Stimulated activated CD8-positive, alpha-beta memory T cell treated with anti-CD3 and anti-CD28 coated beads, Interleukin-15, amount 100 ng/mL, for 24 hours (primary cell): ENCODE measurements at regions not wholly inside any gene's neighbourhood (a gene's known extent, or its start where the extent isn't known, plus 50 kb on each side); places are given as distances from the start of the nearest gene placed in this dataset.

Source experiments
- DNase-seq: peaks from one replicate; pipeline ENCODE4 v3.0.0-alpha.2; 2020; ENCODE audit warnings: low read depth

GRCh38 chr1:38111589-38111988 is 65.0 kb upstream of the POU3F1 start:
- DNase-seq = no peak

DNA sequence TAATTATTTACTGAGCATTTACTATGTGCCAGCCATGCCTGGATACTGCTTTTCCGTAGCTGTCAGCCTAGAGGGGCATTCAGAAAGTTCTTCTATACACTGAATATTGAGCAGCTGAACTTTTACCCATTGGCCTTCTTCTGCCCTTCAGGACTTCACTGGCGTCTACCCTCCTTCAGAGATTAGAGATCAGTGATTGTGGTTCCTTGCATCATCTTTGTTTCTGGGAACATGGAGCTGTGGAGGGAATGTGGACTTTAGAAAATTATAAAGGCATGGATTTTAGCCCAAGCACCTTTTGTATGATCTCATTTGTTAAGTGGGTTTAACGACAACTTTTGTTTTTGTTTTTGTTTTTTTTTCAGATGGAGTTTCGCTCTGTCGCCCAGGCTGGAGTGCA is 58.7 kb upstream of the POU3F1 start:
- no peak for DNase-seq

GRCh38 chr1:38102636-38103035 is 56.0 kb upstream of the POU3F1 start:
- DNase-seq = no peak

DNA sequence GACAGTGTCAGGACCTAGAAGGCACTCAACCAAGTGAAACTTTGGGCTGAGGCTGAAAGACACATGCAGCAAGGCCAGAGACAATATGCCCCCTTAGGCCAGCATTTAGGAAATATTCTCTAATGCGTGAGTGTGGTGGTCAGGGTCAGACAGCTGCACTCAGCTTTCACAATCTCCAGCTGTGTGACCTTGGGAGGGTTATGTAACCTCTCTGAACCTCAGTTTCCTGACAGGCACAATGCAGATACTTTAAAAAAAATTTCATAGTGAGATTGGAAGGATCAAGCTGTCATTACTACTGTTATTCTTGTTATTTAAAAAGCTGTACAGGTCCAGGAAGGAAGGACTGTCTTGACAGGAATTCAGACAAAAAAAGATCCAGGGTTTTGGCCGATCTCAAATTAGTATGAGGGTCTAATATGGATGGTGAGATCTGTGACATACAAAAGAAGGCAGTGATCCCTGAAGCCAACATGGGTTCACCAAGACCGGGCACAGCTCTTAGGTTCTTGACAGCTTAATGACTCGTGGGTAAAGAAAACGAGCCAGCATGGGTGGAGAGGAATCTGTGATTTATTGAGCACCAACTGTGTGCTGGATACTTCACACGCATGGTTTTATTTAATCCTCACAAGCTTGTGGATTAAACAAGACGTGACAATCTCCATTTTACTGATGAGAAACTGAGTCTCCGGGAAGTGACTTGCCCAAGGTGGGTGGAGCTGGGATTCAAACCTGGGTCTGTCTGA is 54.6 kb upstream of the POU3F1 start:
- no peak for DNase-seq

DNA sequence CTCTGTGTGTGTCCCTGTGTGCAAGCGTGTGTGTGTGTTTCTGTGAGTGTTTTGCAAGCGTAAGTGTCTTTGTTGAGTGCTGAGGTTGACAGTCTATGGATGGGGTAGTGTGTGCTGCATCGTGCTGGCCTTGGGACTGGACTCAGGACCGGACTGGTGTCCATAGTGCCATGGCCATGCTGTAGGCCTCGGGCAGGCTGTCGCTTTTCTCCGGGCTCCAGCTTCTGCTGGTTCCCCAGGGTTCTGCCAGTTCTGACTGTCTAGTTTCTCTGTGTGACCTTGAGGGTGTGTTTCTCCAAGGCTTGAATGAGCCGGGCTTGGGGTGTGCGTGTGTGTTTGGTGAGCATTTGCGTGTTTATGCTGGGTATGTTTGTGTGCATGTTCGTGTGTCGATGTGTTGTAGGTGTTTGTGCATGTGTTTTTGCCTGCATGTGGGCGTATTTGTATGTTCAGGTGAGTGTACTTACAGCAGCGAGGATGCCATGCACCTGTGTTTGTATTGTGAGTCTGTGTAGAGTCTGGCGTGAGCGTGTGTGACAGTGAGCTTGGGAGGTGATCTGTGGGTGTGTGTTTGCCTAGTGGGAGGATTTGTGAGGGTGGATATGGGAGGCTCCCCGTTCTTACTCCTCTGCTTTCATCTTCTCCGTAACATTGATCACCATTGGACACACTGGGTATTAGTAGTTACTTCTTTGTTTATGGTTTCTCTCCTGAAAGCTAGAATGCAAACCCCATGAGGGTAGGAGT is 51.7 kb upstream of the POU3F1 start:
- no peak for DNase-seq

DNA sequence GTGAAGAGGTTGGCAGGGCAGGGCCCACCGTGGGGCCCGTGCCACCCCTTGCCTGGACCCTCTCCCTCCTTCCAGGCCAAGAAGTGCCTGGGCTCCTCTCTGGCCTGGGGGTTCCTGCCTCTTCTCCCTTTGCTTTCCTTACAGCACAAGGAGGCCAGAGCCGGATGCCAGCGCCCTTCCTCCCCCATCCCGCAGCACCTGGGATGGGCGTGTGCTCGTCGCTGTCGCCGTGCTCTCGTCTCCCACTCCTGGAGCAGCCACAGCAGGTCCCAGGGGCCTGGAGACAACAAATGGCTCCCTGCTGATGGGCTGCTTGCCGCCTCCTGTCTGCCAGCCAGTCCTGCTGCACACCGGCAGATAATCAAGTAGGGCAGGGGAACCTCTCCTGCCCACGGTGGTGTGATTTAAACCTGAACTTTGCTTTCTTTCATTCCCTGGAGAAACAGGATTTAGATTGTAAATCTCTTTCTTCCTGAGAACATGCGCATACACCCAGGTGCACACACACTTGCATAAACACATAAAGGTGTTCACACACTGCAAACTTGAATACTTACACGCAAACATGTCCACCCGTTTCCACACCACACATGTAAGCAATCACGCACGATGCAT is 50.8 kb upstream of the POU3F1 start:
- DNase-seq = no peak
